NOMO-1 treated with DMSO at 0.1 percent for 48 hours (cell line): ENCODE measurements at regions not wholly inside any gene's neighbourhood (a gene's known extent, or its start where the extent isn't known, plus 50 kb on each side); places are given as distances from the start of the nearest gene placed in this dataset.
"Not testable (repeated sequence)": the region's sequence is repeated elsewhere in the genome, so short reads cannot be mapped to it uniquely, and the experiment has no call there.

Experiments
- DNase-seq: peaks from one replicate; lab custom pipeline; 2025; ENCODE audit not compliant: unreplicated experiment; lab: John Stamatoyannopoulos, UW

- DNase-seq = no peak
These were observed 637.0 kb upstream of the SLC10A2 start for GRCh38 chr13:103703246-103703645.

GRCh38 chr13:103698000-103698399 lies 631.8 kb upstream of the SLC10A2 start:
- no peak for DNase-seq

- no peak for DNase-seq
These were observed 629.1 kb upstream of the SLC10A2 start for GRCh38 chr13:103695320-103695719.

- DNase-seq = no peak
These were observed 628.3 kb upstream of the SLC10A2 start for GRCh38 chr13:103694471-103694870.

- no peak for DNase-seq
These were observed 627.8 kb upstream of the SLC10A2 start for GRCh38 chr13:103694033-103694432.

GRCh38 chr13:103692442-103692841 lies 626.2 kb upstream of the SLC10A2 start:
- DNase-seq = no peak

GRCh38 chr13:103676329-103676728 lies 610.1 kb upstream of the SLC10A2 start:
- DNase-seq = no peak

GRCh38 chr13:103671547-103671946 lies 605.3 kb upstream of the SLC10A2 start:
- DNase-seq = no peak

GRCh38 chr13:103663996-103664395 lies 597.8 kb upstream of the SLC10A2 start:
- no peak for DNase-seq

GRCh38 chr13:103656311-103656710 lies 590.1 kb upstream of the SLC10A2 start:
- DNase-seq = no peak

GRCh38 chr13:103640606-103641005 lies 574.4 kb upstream of the SLC10A2 start:
- no peak for DNase-seq

- DNase-seq = no peak
These were observed 573.1 kb upstream of the SLC10A2 start for GRCh38 chr13:103639326-103639725.

- DNase-seq = no peak
These were observed 572.5 kb upstream of the SLC10A2 start for GRCh38 chr13:103638706-103639105.

GRCh38 chr13:103634066-103634465 lies 567.8 kb upstream of the SLC10A2 start:
- no peak for DNase-seq

- no peak for DNase-seq
These were observed 559.0 kb upstream of the SLC10A2 start for GRCh38 chr13:103625194-103625593.

- DNase-seq = no peak
These were observed 551.9 kb upstream of the SLC10A2 start for GRCh38 chr13:103618151-103618550.

GRCh38 chr13:103615771-103616170 lies 549.6 kb upstream of the SLC10A2 start:
- DNase-seq = no peak

- no peak for DNase-seq
These were observed 548.5 kb upstream of the SLC10A2 start for GRCh38 chr13:103614761-103615160.

- no peak for DNase-seq
These were observed 541.8 kb upstream of the SLC10A2 start for GRCh38 chr13:103607995-103608394.

- DNase-seq = no peak
These were observed 539.5 kb upstream of the SLC10A2 start for GRCh38 chr13:103605546-103606326.

- DNase-seq = not testable (repeated sequence)
These were observed 533.7 kb upstream of the SLC10A2 start for GRCh38 chr13:103599870-103600269.

GRCh38 chr13:103598671-103599070 lies 532.5 kb upstream of the SLC10A2 start:
- no peak for DNase-seq

- DNase-seq = no peak
These were observed 507.2 kb upstream of the SLC10A2 start for GRCh38 chr13:103573446-103573845.
